ENCODE measurements at regions not wholly inside any gene's neighbourhood (a gene's known extent, or its start where the extent isn't known, plus 50 kb on each side); places are given as distances from the start of the nearest gene placed in this dataset.

DNA sequence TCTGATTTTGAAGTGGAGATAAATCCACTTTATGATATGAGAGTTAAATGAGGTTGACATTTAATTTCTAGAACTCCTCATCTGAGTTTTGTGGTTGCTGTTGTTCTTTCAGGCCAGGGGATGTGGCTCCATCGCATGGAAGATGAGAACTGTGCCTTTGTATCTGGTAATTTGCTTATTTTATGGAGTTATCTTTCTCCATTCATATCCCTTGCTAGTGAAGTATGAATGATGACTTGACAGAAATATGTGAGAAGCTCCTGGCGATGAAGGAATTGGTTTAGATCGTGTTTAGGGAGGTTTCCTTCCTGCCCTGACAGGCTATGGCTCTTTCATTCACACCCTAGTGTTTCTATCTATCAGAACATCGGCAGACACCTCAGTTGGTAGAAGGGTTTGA lies 393.7 kb downstream of the ETS1 start:
- no peak for DNase-seq (ENCODE audit: low spot score)
- H3K4me1 ChIP-seq (ENCODE audit: insufficient read depth, low read length, poor library complexity, severe bottlenecking), result no peaks in the 10 kb centered on the region
- H3K4me2 ChIP-seq (ENCODE audit: low read length), result no peak overlapping the region
- ChIA-PET CTCF (ENCODE audit: unreplicated experiment) (no interaction called here), POLR2A (no interaction called here)
- no TSS peak for BruUV-seq (replicated peaks)
- no peak for TF ChIP-seq EZH2phosphoT487 (IDR thresholded peaks at IDR 0.05; ENCODE audit: borderline replicate concordance, low read depth, low read length)
- TF ChIP-seq, protein P1, sequence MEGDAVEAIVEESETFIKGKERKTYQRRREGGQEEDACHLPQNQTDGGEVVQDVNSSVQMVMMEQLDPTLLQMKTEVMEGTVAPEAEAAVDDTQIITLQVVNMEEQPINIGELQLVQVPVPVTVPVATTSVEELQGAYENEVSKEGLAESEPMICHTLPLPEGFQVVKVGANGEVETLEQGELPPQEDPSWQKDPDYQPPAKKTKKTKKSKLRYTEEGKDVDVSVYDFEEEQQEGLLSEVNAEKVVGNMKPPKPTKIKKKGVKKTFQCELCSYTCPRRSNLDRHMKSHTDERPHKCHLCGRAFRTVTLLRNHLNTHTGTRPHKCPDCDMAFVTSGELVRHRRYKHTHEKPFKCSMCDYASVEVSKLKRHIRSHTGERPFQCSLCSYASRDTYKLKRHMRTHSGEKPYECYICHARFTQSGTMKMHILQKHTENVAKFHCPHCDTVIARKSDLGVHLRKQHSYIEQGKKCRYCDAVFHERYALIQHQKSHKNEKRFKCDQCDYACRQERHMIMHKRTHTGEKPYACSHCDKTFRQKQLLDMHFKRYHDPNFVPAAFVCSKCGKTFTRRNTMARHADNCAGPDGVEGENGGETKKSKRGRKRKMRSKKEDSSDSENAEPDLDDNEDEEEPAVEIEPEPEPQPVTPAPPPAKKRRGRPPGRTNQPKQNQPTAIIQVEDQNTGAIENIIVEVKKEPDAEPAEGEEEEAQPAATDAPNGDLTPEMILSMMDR (conservative IDR thresholded peaks at IDR 0.05; ENCODE audit: low read length), result no peak
- no peaks in the 10 kb centered on the region for H3K79me2 ChIP-seq (ENCODE audit: insufficient read depth, low read depth, low read length)
- no peak overlapping the region for H3K27ac ChIP-seq (ENCODE audit: low read depth, low read length, poor library complexity, severe bottlenecking)
- H2AFZ ChIP-seq (ENCODE audit: low read length), result no peak overlapping the region
- H4K20me1 ChIP-seq (ENCODE audit: insufficient read depth, low read length), result no peaks in the 10 kb centered on the region
- H3K4me3 ChIP-seq (ENCODE audit: low read depth, low read length, poor library complexity, severe bottlenecking), result no peak overlapping the region
- intact Hi-C loops (cut with micrococcal nuclease; ENCODE audit: unreplicated experiment), result no loop called here
- no peaks in the 10 kb centered on the region for H3K36me3 ChIP-seq (ENCODE audit: insufficient read depth, low read length)
- no peaks in the 10 kb centered on the region for H3K9me2 ChIP-seq (ENCODE audit: insufficient read depth, low read length)
- no peaks in the 10 kb centered on the region for H3K9me3 ChIP-seq (ENCODE audit: low read length)

DNA sequence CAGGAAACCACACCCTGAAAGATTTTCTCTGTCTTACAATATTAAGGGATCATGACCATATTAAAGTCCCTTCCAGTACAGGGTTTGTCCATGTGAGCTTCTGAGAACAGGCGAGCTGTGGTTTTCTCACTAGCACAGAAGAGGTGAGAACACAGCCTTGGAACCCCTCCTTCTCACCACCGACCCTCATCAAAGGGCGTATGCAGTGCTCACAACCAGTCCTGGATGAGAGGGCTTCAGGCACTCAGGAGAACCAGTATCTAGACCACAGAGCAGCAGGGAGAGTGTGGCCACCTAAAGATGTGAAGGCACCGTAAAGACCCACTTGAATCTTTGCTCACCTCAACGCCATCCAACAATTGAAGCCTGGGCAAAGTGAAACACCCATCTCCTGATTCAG lies 397.0 kb downstream of the ETS1 start:
- H3K79me2 ChIP-seq (ENCODE audit: insufficient read depth, low read depth, low read length), result no peaks in the 10 kb centered on the region

DNA sequence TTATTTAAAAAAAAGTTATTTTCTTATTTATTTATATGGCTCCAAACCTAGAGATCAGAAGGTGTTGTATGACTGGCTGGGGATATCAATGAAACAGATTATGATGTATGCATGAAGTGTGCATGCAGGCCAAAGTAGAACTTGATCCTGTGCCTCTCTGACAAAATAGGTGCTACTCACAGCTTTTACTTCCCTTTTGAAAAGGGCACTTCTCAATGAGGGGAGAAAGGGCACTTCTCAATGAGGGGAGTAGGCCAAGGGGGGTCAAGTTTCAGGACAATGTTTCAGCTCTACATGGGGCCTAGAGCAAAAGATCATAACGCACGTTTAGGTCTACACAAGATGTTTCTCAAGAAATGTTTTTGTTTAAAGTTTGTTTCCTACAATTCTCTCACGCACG lies 397.5 kb downstream of the ETS1 start:
- DNase-seq (ENCODE audit: low spot score), result no peak
- H3K79me2 ChIP-seq (ENCODE audit: insufficient read depth, low read depth, low read length), result no peaks in the 10 kb centered on the region
- H3K36me3 ChIP-seq (ENCODE audit: insufficient read depth, low read length), result no peaks in the 10 kb centered on the region
- H3K9me2 ChIP-seq (ENCODE audit: insufficient read depth, low read length), result no peaks in the 10 kb centered on the region
- no TSS peak for BruUV-seq (replicated peaks)
- CTCF ChIA-PET (ENCODE audit: unreplicated experiment), result interaction anchor here (0.6 kb wide), 1 partner anchor 18 kb away, joined by 3 read pairs; no protein-coding TSS in a partner anchor
- H3K4me3 ChIP-seq (ENCODE audit: low read depth, low read length, poor library complexity, severe bottlenecking), result no peak overlapping the region
- POLR2A ChIA-PET, result interaction anchor here (0.7 kb wide), 1 partner anchor 206 kb away, joined by 3 read pairs; no protein-coding TSS in a partner anchor
- TF ChIP-seq EZH2phosphoT487 (IDR thresholded peaks at IDR 0.05; ENCODE audit: borderline replicate concordance, low read depth, low read length), result no peak
- TF ChIP-seq, protein P1 (conservative IDR thresholded peaks at IDR 0.05; ENCODE audit: low read length), result no peak
- H3K9me3 ChIP-seq (ENCODE audit: low read length), result no peaks in the 10 kb centered on the region
- H4K20me1 ChIP-seq (ENCODE audit: insufficient read depth, low read length), result no peaks in the 10 kb centered on the region
- H3K4me2 ChIP-seq (ENCODE audit: low read length), result no peak overlapping the region
- no peak overlapping the region for H2AFZ ChIP-seq (ENCODE audit: low read length)
- intact Hi-C loops (cut with micrococcal nuclease; ENCODE audit: unreplicated experiment), result no loop called here
- H3K4me1 ChIP-seq (ENCODE audit: insufficient read depth, low read length, poor library complexity, severe bottlenecking), result no peaks in the 10 kb centered on the region
- no peak overlapping the region for H3K27ac ChIP-seq (ENCODE audit: low read depth, low read length, poor library complexity, severe bottlenecking)

More for the DNA sequence above, 397.0 kb downstream of the ETS1 start:
- Histone ChIP-seq H3K27ac (ENCODE audit: low read depth, low read length, poor library complexity, severe bottlenecking) (no peak overlapping the region), H3K36me3 (ENCODE audit: insufficient read depth, low read length) (no peaks in the 10 kb centered on the region), H4K20me1 (ENCODE audit: insufficient read depth, low read length) (no peaks in the 10 kb centered on the region), H3K9me3 (ENCODE audit: low read length) (no peaks in the 10 kb centered on the region), H3K4me1 (ENCODE audit: insufficient read depth, low read length, poor library complexity, severe bottlenecking) (no peaks in the 10 kb centered on the region), H2AFZ (ENCODE audit: low read length) (no peak overlapping the region), H3K4me3 (ENCODE audit: low read depth, low read length, poor library complexity, severe bottlenecking) (no peak overlapping the region), H3K4me2 (ENCODE audit: low read length) (no peak overlapping the region), H3K9me2 (ENCODE audit: insufficient read depth, low read length) (no peaks in the 10 kb centered on the region)
- intact Hi-C loops (cut with micrococcal nuclease; ENCODE audit: unreplicated experiment), result no loop called here
- DNase-seq (ENCODE audit: low spot score), result no peak
- ChIA-PET CTCF (ENCODE audit: unreplicated experiment) (interaction anchor here (0.6 kb wide), 1 partner anchor 18 kb away, joined by 3 read pairs; no protein-coding TSS in a partner anchor), POLR2A (no interaction called here)
- no peak for TF ChIP-seq EZH2phosphoT487 (IDR thresholded peaks at IDR 0.05; ENCODE audit: borderline replicate concordance, low read depth, low read length)
- TF ChIP-seq, protein P1 (conservative IDR thresholded peaks at IDR 0.05; ENCODE audit: low read length), result no peak
- no TSS peak for BruUV-seq (replicated peaks)
